ENCODE measurements at regions not wholly inside any gene's neighbourhood (a gene's known extent, or its start where the extent isn't known, plus 50 kb on each side); places are given as distances from the start of the nearest gene placed in this dataset.
"Not testable (repeated sequence)": the region's sequence is repeated elsewhere in the genome, so short reads cannot be mapped to it uniquely, and the experiment has no call there.

- DNase-seq (ENCODE audit: low read depth in 3 of 3, low spot score in 2 of 3): no peak
These were observed 972.8 kb upstream of the ADGRL4 start for GRCh38 chr1:79979346-79979745.

- DNase-seq (ENCODE audit: low read depth in 3 of 3, low spot score in 2 of 3): no peak
These were observed 969.8 kb upstream of the ADGRL4 start for GRCh38 chr1:79976287-79976686.

GRCh38 chr1:79974659-79975058 is 968.1 kb upstream of the ADGRL4 start:
- DNase-seq (ENCODE audit: low read depth in 3 of 3, low spot score in 2 of 3): no peak

GRCh38 chr1:79969886-79970285 is 963.4 kb upstream of the ADGRL4 start:
- DNase-seq (ENCODE audit: low read depth in 3 of 3, low spot score in 2 of 3): no peak

GRCh38 chr1:79966438-79966837 is 959.9 kb upstream of the ADGRL4 start:
- no peak for DNase-seq (ENCODE audit: low read depth in 3 of 3, low spot score in 2 of 3)

- no peak for DNase-seq (ENCODE audit: low read depth in 3 of 3, low spot score in 2 of 3)
These were observed 953.1 kb upstream of the ADGRL4 start for GRCh38 chr1:79959635-79960034.

GRCh38 chr1:79955966-79956365 is 949.4 kb upstream of the ADGRL4 start:
- no peak for DNase-seq (ENCODE audit: low read depth in 3 of 3, low spot score in 2 of 3)

- DNase-seq (ENCODE audit: low read depth in 3 of 3, low spot score in 2 of 3): no peak
These were observed 944.0 kb upstream of the ADGRL4 start for GRCh38 chr1:79950511-79950910.

- DNase-seq (ENCODE audit: low read depth in 3 of 3, low spot score in 2 of 3): no peak
These were observed 938.9 kb upstream of the ADGRL4 start for GRCh38 chr1:79945391-79945790.

GRCh38 chr1:79929356-79929755 is 922.8 kb upstream of the ADGRL4 start:
- DNase-seq (ENCODE audit: low read depth in 3 of 3, low spot score in 2 of 3): no peak

GRCh38 chr1:79928901-79929300 is 922.4 kb upstream of the ADGRL4 start:
- no peak for DNase-seq (ENCODE audit: low read depth in 3 of 3, low spot score in 2 of 3)

- no peak for DNase-seq (ENCODE audit: low read depth in 3 of 3, low spot score in 2 of 3)
These were observed 914.6 kb upstream of the ADGRL4 start for GRCh38 chr1:79920960-79921669.

GRCh38 chr1:79914896-79915295 is 908.4 kb upstream of the ADGRL4 start:
- DNase-seq (ENCODE audit: low read depth in 3 of 3, low spot score in 2 of 3): no peak

- no peak for DNase-seq (ENCODE audit: low read depth in 3 of 3, low spot score in 2 of 3)
These were observed 906.3 kb upstream of the ADGRL4 start for GRCh38 chr1:79912813-79913212.

GRCh38 chr1:79903321-79903720 is 896.8 kb upstream of the ADGRL4 start:
- DNase-seq (ENCODE audit: low read depth in 3 of 3, low spot score in 2 of 3): no peak

GRCh38 chr1:79902418-79902817 is 895.9 kb upstream of the ADGRL4 start:
- no peak for DNase-seq (ENCODE audit: low read depth in 3 of 3, low spot score in 2 of 3)

- no peak for DNase-seq (ENCODE audit: low read depth in 3 of 3, low spot score in 2 of 3)
These were observed 893.4 kb upstream of the ADGRL4 start for GRCh38 chr1:79899914-79900313.

GRCh38 chr1:79896140-79896539 is 889.6 kb upstream of the ADGRL4 start:
- no peak for DNase-seq (ENCODE audit: low read depth in 3 of 3, low spot score in 2 of 3)

- DNase-seq (ENCODE audit: low read depth in 3 of 3, low spot score in 2 of 3): no peak
These were observed 889.0 kb upstream of the ADGRL4 start for GRCh38 chr1:79895573-79895972.

GRCh38 chr1:79894129-79894528 is 887.6 kb upstream of the ADGRL4 start:
- not testable (repeated sequence) for DNase-seq (ENCODE audit: low read depth in 3 of 3, low spot score in 2 of 3)

- no peak for DNase-seq (ENCODE audit: low read depth in 3 of 3, low spot score in 2 of 3)
These were observed 880.5 kb upstream of the ADGRL4 start for GRCh38 chr1:79887059-79887458.

GRCh38 chr1:79885101-79885500 is 878.6 kb upstream of the ADGRL4 start:
- no peak for DNase-seq (ENCODE audit: low read depth in 3 of 3, low spot score in 2 of 3)

GRCh38 chr1:79877086-79877485 is 870.6 kb upstream of the ADGRL4 start:
- DNase-seq (ENCODE audit: low read depth in 3 of 3, low spot score in 2 of 3): no peak

Data from right renal cortex interstitium (tissue), 3 donors.